GM12878 (cell line): ENCODE measurements at regions not wholly inside any gene's neighbourhood (a gene's known extent, or its start where the extent isn't known, plus 50 kb on each side); places are given as distances from the start of the nearest gene placed in this dataset.

Experiments
- ATAC-seq: fragments of 200-7000 bp; cut with Tn5 transposase; 3 replicates; pipeline ENCODE4 v1.9.1; 2020; ENCODE audit warnings: mild to moderate bottlenecking, moderate library complexity
- BruUV-seq: library from RNA; stranded (reverse); fragments of 400-500 nt; replicated peaks from 2 replicates; lab custom pipeline; 2021; lab: Mats Ljungman, UMichigan
- CTCF ChIA-PET: fragments of 300-600 bp; sonication (Branson Sonifier 250); formaldehyde crosslinking; extraction: SDS; loops from one replicate; lab custom pipeline; 2021; ENCODE audit warnings: inconsistent platforms; lab: Yijun Ruan, JAX
- POLR2A ChIA-PET: fragments of 350-600 bp; formaldehyde crosslinking; extraction: SDS; loops from one replicate; lab custom pipeline; 2021; ENCODE audit warnings: inconsistent platforms; lab: Charles Lee
- RAD21 ChIA-PET: fragments of 300-600 bp; sonication (Branson Sonifier 250); formaldehyde crosslinking; loops from one replicate; lab custom pipeline; 2023; ENCODE audit warnings: antibody characterized with exemption; ENCODE audit not compliant: unreplicated experiment; lab: Charles Lee
- SMC1A ChIA-PET: fragments of 300-600 bp; sonication (Branson Sonifier 250); formaldehyde crosslinking; loops from one replicate; lab custom pipeline; 2023; ENCODE audit not compliant: unreplicated experiment, uncharacterized antibody; lab: Charles Lee
- DNase-seq: peaks from one replicate; pipeline ENCODE4 v3.0.0-alpha.2; 2011; ENCODE audit warnings: low read depth, low spot score
- FAIRE-seq: peaks from 3 replicates; lab custom pipeline; 2011; peaks lifted over from hg19 to GRCh38; lab: Jason Lieb, UNC
- H2AFZ ChIP-seq: 2 replicates; pipeline ENCODE4 v1.6.0; 2011; ENCODE audit warnings: low read depth, low read length, control low read depth; ENCODE audit not compliant: control insufficient read depth
- H3K27ac ChIP-seq: 2 replicates; pipeline ENCODE4 v1.5.1; 2011; ENCODE audit warnings: control low read depth; ENCODE audit not compliant: control insufficient read depth, insufficient read depth
- H3K27me3 ChIP-seq, 2 experiments: replicated peaks in 1 of 2; 2 replicates each; pipeline versions ENCODE4 v1.6.0 to v1.6.1; 2011; ENCODE audit warnings: low read length in 1 of 2; ENCODE audit not compliant: control insufficient read depth in 2 of 2, insufficient read depth in 2 of 2
- H3K36me3 ChIP-seq, 2 experiments: 2 replicates each; pipeline ENCODE4 v1.5.1; 2011; ENCODE audit warnings: low read length in 1 of 2; ENCODE audit not compliant: control insufficient read depth in 2 of 2, insufficient read depth in 2 of 2
- H3K4me1 ChIP-seq: 2 replicates; pipeline ENCODE4 v1.6.1; 2011; ENCODE audit warnings: mild to moderate bottlenecking, low read length, moderate library complexity, mixed read lengths; ENCODE audit not compliant: control insufficient read depth, insufficient read depth
- H3K4me2 ChIP-seq: 2 replicates; pipeline ENCODE4 v1.6.0; 2011; ENCODE audit warnings: control low read depth; ENCODE audit not compliant: control insufficient read depth, insufficient read depth
- H3K4me3 ChIP-seq: fragments of 200-600 bp; sonication (generic); 2 replicates; pipeline ENCODE4 v1.5.1; 2016
- H3K79me2 ChIP-seq: 2 replicates; pipeline ENCODE4 v1.6.0; 2011; ENCODE audit warnings: low read length; ENCODE audit not compliant: control insufficient read depth, insufficient read depth
- H3K9ac ChIP-seq: 2 replicates; pipeline ENCODE4 v1.8.0; 2011; ENCODE audit warnings: low read length, control low read depth, mixed read lengths; ENCODE audit not compliant: control insufficient read depth, insufficient read depth
- H3K9me3 ChIP-seq: replicated peaks from 3 replicates; pipeline ENCODE4 v1.5.1; 2011; ENCODE audit warnings: mild to moderate bottlenecking, low read length; ENCODE audit not compliant: control insufficient read depth, insufficient read depth
- H4K20me1 ChIP-seq: 2 replicates; pipeline ENCODE4 v1.6.0; 2011; ENCODE audit not compliant: control insufficient read depth, insufficient read depth
- NR2C2 ChIP-seq: IDR thresholded peaks from 2 replicates; pipeline ENCODE4 v1.6.1; 2011; ENCODE audit warnings: borderline replicate concordance, low read depth; ENCODE audit not compliant: control insufficient read depth, insufficient read length
- RUNX3 ChIP-seq: IDR thresholded peaks from 2 replicates; pipeline ENCODE4 v1.6.1; 2012; ENCODE audit warnings: low read length, inconsistent platforms
- SMAD1 ChIP-seq: fragments of 450-650 bp; IDR thresholded peaks from 2 replicates; pipeline ENCODE4 v1.6.1; 2018; ENCODE audit warnings: mild to moderate bottlenecking, low read depth; ENCODE audit not compliant: partially characterized antibody
- SMAD5 ChIP-seq: IDR thresholded peaks from 2 replicates; pipeline ENCODE4 v1.6.1; 2016; ENCODE audit warnings: antibody characterized with exemption, low read depth
- STAT1 ChIP-seq: fragments of 450-650 bp; conservative IDR thresholded peaks from 2 replicates; pipeline ENCODE4 v1.6.1; 2014; ENCODE audit warnings: antibody characterized with exemption, mild to moderate bottlenecking
- WGBS: methylation state at CpG from one replicate; pipeline ENCODE4 v1.1.6; 2016; ENCODE audit warnings: low lambda C conversion rate; ENCODE audit not compliant: insufficient replicate concordance, insufficient coverage; ENCODE audit errors: missing lambda C conversion rate; 5-methylcytosine and 5-hydroxymethylcytosine counted together
- in situ Hi-C: fragments of 300-500 bp; cut with MboI; formaldehyde crosslinking; loops from 9 replicates; pipeline ENCODE4 v1.14.3; 2018; ENCODE audit warnings: mixed read lengths
- intact Hi-C: fragments of 100-400 bp; cut with micrococcal nuclease; formaldehyde crosslinking; loops from one replicate; pipeline ENCODE4 v1.14.2; 2022; ENCODE audit not compliant: unreplicated experiment
- TF ChIP-seq, protein P1 (sequence below): fragments of 450-650 bp; formaldehyde crosslinking; IDR thresholded peaks from 2 replicates; pipeline ENCODE4 v1.5.0; 2022; ENCODE audit warnings: mild to moderate bottlenecking, missing genetic modification characterization
- TF ChIP-seq, protein P2 (sequence below): IDR thresholded peaks from 2 replicates; pipeline ENCODE4 v1.6.1; 2012; ENCODE audit warnings: low read depth, low read length, improper control_type of control experiment
- TF ChIP-seq, protein P3 (sequence below): IDR thresholded peaks from 2 replicates; pipeline ENCODE4 v1.6.1; 2012; ENCODE audit warnings: low read length, inconsistent platforms
- TF ChIP-seq, protein P4 (sequence below): fragments of 450-650 bp; IDR thresholded peaks from 2 replicates; pipeline ENCODE4 v1.6.1; 2016; ENCODE audit warnings: mild to moderate bottlenecking

DNA sequence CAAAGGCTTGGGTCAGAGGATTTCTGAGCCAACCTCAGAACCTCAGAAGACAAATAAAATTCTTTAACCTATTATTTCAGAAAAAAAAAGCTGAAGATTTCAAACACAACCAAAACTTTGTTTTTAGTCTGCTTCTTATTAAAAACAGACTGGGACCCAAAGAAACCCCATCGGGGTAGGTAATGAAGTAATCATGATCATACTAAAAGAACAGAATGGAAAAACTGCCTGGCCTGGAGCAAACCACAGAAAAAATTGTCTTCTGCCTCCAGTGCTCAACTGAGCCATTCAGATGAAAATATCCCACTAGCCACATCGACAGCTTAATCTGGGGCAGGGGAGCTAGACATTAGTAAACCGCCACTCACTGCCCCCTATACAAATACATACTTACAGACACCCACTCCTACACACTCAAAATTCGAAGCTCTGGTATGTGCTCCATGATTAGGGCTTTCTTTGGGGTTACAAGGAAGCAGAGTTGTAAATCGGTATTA, 76.5 kb downstream of the SDC1 start:
- Histone ChIP-seq H3K27me3 (no peaks in the 10 kb centered on the region), H4K20me1 (no peaks in the 10 kb centered on the region), H3K27ac (peak overlapping the region; percentile 59; the same call in 1 of the 2 replicates), H2AFZ (peak overlapping the region; percentile 31), H3K4me1 (peaks cover 60% of the 10 kb centered on the region), H3K79me2 (no peaks in the 10 kb centered on the region), H3K36me3 (no peaks in the 10 kb centered on the region), H3K9me3 (no peaks in the 10 kb centered on the region; the same call in 2 of the 3 replicates), H3K4me2 (no peak overlapping the region), H3K4me3 (no peak overlapping the region), H3K9ac (no peak overlapping the region)
- SMC1A ChIA-PET: interaction anchor here (0.9 to 2.8 kb wide), 8 partner anchors 9 to 76 kb away, joined by 3 to 12 read pairs (median 4); partner anchors contain the start of gene SDC1
- no TSS peak for BruUV-seq
- CTCF ChIA-PET: interaction anchor here (0.7 to 3.8 kb wide), 5 partner anchors 13 to 178 kb away, joined by 3 to 16 read pairs (median 3); partner anchors contain the start of genes LAPTM4A and SDC1
- POLR2A ChIA-PET: interaction anchor here (1.1 to 1.5 kb wide), 3 partner anchors 64 to 74 kb away, joined by 3 to 7 read pairs (median 5); no protein-coding TSS in a partner anchor
- FAIRE-seq (no peak), ATAC-seq (no peak), DNase-seq (no peak)
- intact Hi-C loops: no loop called here
- 40% methylated on average over 5 of the region's 5 CpGs for WGBS
- TF ChIP-seq, protein P1, sequence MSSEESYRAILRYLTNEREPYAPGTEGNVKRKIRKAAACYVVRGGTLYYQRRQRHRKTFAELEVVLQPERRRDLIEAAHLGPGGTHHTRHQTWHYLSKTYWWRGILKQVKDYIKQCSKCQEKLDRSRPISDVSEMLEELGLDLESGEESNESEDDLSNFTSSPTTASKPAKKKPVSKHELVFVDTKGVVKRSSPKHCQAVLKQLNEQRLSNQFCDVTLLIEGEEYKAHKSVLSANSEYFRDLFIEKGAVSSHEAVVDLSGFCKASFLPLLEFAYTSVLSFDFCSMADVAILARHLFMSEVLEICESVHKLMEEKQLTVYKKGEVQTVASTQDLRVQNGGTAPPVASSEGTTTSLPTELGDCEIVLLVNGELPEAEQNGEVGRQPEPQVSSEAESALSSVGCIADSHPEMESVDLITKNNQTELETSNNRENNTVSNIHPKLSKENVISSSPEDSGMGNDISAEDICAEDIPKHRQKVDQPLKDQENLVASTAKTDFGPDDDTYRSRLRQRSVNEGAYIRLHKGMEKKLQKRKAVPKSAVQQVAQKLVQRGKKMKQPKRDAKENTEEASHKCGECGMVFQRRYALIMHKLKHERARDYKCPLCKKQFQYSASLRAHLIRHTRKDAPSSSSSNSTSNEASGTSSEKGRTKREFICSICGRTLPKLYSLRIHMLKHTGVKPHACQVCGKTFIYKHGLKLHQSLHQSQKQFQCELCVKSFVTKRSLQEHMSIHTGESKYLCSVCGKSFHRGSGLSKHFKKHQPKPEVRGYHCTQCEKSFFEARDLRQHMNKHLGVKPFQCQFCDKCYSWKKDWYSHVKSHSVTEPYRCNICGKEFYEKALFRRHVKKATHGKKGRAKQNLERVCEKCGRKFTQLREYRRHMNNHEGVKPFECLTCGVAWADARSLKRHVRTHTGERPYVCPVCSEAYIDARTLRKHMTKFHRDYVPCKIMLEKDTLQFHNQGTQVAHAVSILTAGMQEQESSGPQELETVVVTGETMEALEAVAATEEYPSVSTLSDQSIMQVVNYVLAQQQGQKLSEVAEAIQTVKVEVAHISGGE (CRISPR knock-in tag): no peak
- TF ChIP-seq NR2C2 (no peak), SMAD5 (no peak), SMAD1 (no peak), RUNX3 (0 out of 2 replicates have a peak, but pooled peaks have one; percentile 5), STAT1 (no peak)
- TF ChIP-seq, protein P2, sequence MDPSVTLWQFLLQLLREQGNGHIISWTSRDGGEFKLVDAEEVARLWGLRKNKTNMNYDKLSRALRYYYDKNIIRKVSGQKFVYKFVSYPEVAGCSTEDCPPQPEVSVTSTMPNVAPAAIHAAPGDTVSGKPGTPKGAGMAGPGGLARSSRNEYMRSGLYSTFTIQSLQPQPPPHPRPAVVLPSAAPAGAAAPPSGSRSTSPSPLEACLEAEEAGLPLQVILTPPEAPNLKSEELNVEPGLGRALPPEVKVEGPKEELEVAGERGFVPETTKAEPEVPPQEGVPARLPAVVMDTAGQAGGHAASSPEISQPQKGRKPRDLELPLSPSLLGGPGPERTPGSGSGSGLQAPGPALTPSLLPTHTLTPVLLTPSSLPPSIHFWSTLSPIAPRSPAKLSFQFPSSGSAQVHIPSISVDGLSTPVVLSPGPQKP: no peak
- TF ChIP-seq, protein P3, sequence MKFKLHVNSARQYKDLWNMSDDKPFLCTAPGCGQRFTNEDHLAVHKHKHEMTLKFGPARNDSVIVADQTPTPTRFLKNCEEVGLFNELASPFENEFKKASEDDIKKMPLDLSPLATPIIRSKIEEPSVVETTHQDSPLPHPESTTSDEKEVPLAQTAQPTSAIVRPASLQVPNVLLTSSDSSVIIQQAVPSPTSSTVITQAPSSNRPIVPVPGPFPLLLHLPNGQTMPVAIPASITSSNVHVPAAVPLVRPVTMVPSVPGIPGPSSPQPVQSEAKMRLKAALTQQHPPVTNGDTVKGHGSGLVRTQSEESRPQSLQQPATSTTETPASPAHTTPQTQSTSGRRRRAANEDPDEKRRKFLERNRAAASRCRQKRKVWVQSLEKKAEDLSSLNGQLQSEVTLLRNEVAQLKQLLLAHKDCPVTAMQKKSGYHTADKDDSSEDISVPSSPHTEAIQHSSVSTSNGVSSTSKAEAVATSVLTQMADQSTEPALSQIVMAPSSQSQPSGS: no peak
- TF ChIP-seq, protein P4, sequence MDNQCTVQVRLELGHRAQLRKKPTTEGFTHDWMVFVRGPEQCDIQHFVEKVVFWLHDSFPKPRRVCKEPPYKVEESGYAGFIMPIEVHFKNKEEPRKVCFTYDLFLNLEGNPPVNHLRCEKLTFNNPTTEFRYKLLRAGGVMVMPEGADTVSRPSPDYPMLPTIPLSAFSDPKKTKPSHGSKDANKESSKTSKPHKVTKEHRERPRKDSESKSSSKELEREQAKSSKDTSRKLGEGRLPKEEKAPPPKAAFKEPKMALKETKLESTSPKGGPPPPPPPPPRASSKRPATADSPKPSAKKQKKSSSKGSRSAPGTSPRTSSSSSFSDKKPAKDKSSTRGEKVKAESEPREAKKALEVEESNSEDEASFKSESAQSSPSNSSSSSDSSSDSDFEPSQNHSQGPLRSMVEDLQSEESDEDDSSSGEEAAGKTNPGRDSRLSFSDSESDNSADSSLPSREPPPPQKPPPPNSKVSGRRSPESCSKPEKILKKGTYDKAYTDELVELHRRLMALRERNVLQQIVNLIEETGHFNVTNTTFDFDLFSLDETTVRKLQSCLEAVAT: 0 out of 2 replicates have a peak, but pooled peaks have one; percentile 16
- in situ Hi-C loops: no loop called here
- RAD21 ChIA-PET: interaction anchor here (0.8 to 6.3 kb wide), 4 partner anchors 12 to 75 kb away, joined by 3 to 67 read pairs (median 5); partner anchors contain the start of gene SDC1
